ENCODE measurements at regions not wholly inside any gene's neighbourhood (a gene's known extent, or its start where the extent isn't known, plus 50 kb on each side); places are given as distances from the start of the nearest gene placed in this dataset.

GRCh38 chr1:2855206-2856065 is 53.9 kb upstream of the TTC34 start:
- POLR2A ChIA-PET (ENCODE audit: low non-redundant PET): no interaction called here
- CTCF ChIA-PET: no interaction called here
- no TSS peak for BruUV-seq (replicated peaks)
- peaks cover 41% of the 10 kb centered on the region for H3K27me3 ChIP-seq (replicated peaks; ENCODE audit: insufficient read depth, low read depth, low read length, poor library complexity)
- no peak overlapping the region for H3K4me3 ChIP-seq (ENCODE audit: low read depth, low read length, poor library complexity, severe bottlenecking)
- H3K9me3 ChIP-seq (ENCODE audit: low read depth, low read length, poor library complexity, severe bottlenecking): peaks cover 5% of the 10 kb centered on the region
- TF ChIP-seq CTCF (conservative IDR thresholded peaks at IDR 0.05; ENCODE audit: low read depth, low read length) (no peak), EZH2 (IDR thresholded peaks at IDR 0.05; ENCODE audit: borderline replicate concordance, low read depth, low read length, poor library complexity, severe bottlenecking) (peak; percentile 72)
- no peaks in the 10 kb centered on the region for H3K4me1 ChIP-seq (ENCODE audit: insufficient read depth, low read length, poor library complexity, severe bottlenecking)
- H3K27ac ChIP-seq (ENCODE audit: low read depth, low read length, poor library complexity, severe bottlenecking): no peak overlapping the region
- intact Hi-C loops (cut with micrococcal nuclease; ENCODE audit: unreplicated experiment): no loop called here
- no peaks in the 10 kb centered on the region for H3K36me3 ChIP-seq (ENCODE audit: insufficient read depth, low read length, poor library complexity, severe bottlenecking)
- DNase-seq (ENCODE audit: low spot score): no peak

- Histone ChIP-seq H3K4me3 (ENCODE audit: low read depth, low read length, poor library complexity, severe bottlenecking) (no peak overlapping the region), H3K36me3 (ENCODE audit: insufficient read depth, low read length, poor library complexity, severe bottlenecking) (no peaks in the 10 kb centered on the region), H3K9me3 (ENCODE audit: low read depth, low read length, poor library complexity, severe bottlenecking) (peaks cover 5% of the 10 kb centered on the region), H3K27me3 (replicated peaks; ENCODE audit: insufficient read depth, low read depth, low read length, poor library complexity) (peaks cover 37% of the 10 kb centered on the region), H3K27ac (ENCODE audit: low read depth, low read length, poor library complexity, severe bottlenecking) (no peak overlapping the region), H3K4me1 (ENCODE audit: insufficient read depth, low read length, poor library complexity, severe bottlenecking) (no peaks in the 10 kb centered on the region)
- TF ChIP-seq CTCF (conservative IDR thresholded peaks at IDR 0.05; ENCODE audit: low read depth, low read length) (no peak), EZH2 (IDR thresholded peaks at IDR 0.05; ENCODE audit: borderline replicate concordance, low read depth, low read length, poor library complexity, severe bottlenecking) (no peak)
- no TSS peak for BruUV-seq (replicated peaks)
- intact Hi-C loops (cut with micrococcal nuclease; ENCODE audit: unreplicated experiment): no loop called here
- ChIA-PET CTCF (no interaction called here), POLR2A (ENCODE audit: low non-redundant PET) (no interaction called here)
- DNase-seq (ENCODE audit: low spot score): no peak
Observed at GRCh38 chr1:2856066-2856390, 54.5 kb upstream of the TTC34 start.

- Histone ChIP-seq H3K4me3 (ENCODE audit: low read depth, low read length, poor library complexity, severe bottlenecking) (no peak overlapping the region), H3K36me3 (ENCODE audit: insufficient read depth, low read length, poor library complexity, severe bottlenecking) (no peaks in the 10 kb centered on the region), H3K27me3 (replicated peaks; ENCODE audit: insufficient read depth, low read depth, low read length, poor library complexity) (peaks cover 33% of the 10 kb centered on the region), H3K9me3 (ENCODE audit: low read depth, low read length, poor library complexity, severe bottlenecking) (peaks cover 5% of the 10 kb centered on the region), H3K4me1 (ENCODE audit: insufficient read depth, low read length, poor library complexity, severe bottlenecking) (no peaks in the 10 kb centered on the region), H3K27ac (ENCODE audit: low read depth, low read length, poor library complexity, severe bottlenecking) (no peak overlapping the region)
- TF ChIP-seq EZH2 (IDR thresholded peaks at IDR 0.05; ENCODE audit: borderline replicate concordance, low read depth, low read length, poor library complexity, severe bottlenecking): no peak
- no peak for TF ChIP-seq CTCF (conservative IDR thresholded peaks at IDR 0.05; ENCODE audit: low read depth, low read length)
- BruUV-seq (replicated peaks): no TSS peak
- DNase-seq (ENCODE audit: low spot score): no peak
- POLR2A ChIA-PET (ENCODE audit: low non-redundant PET): no interaction called here
- intact Hi-C loops (cut with micrococcal nuclease; ENCODE audit: unreplicated experiment): no loop called here
- CTCF ChIA-PET: no interaction called here
Observed at GRCh38 chr1:2856676-2857375, 55.3 kb upstream of the TTC34 start.
